DMS53 treated with DMSO at 0.1 percent for 48 hours (cell line): ENCODE measurements at regions not wholly inside any gene's neighbourhood (a gene's known extent, or its start where the extent isn't known, plus 50 kb on each side); places are given as distances from the start of the nearest gene placed in this dataset.

Experiments
- DNase-seq: peaks from one replicate; lab custom pipeline; 2025; ENCODE audit not compliant: unreplicated experiment; lab: John Stamatoyannopoulos, UW

GRCh38 chr13:105497597-105497996 is 1037.9 kb downstream of the EFNB2 start:
- DNase-seq: no peak

- no peak for DNase-seq
Measured at GRCh38 chr13:105492216-105492615, 1043.2 kb downstream of the EFNB2 start.

GRCh38 chr13:105491345-105491744 is 1044.1 kb downstream of the EFNB2 start:
- no peak for DNase-seq

GRCh38 chr13:105485081-105485480 is 1050.4 kb downstream of the EFNB2 start:
- DNase-seq: no peak

GRCh38 chr13:105474983-105475610 is 1060.4 kb downstream of the EFNB2 start:
- no peak for DNase-seq

GRCh38 chr13:105471673-105472072 is 1063.8 kb downstream of the EFNB2 start:
- no peak for DNase-seq

- no peak for DNase-seq
Measured at GRCh38 chr13:105466376-105466775, 1069.1 kb downstream of the EFNB2 start.

GRCh38 chr13:105465745-105466144 is 1069.7 kb downstream of the EFNB2 start, which contains the start of gene DAOA:
DAOA (plus strand) TSS chr13:105466045.
- no peak for DNase-seq

- no peak for DNase-seq
Measured at GRCh38 chr13:105465251-105465650, 1070.2 kb downstream of the EFNB2 start.

GRCh38 chr13:105464249-105464648 is 1071.2 kb downstream of the EFNB2 start:
- no peak for DNase-seq

- no peak for DNase-seq
Measured at GRCh38 chr13:105463011-105463501, 1072.4 kb downstream of the EFNB2 start.

GRCh38 chr13:105462098-105462497 is 1073.4 kb downstream of the EFNB2 start:
- DNase-seq: no peak

GRCh38 chr13:105452895-105453294 is 1082.6 kb downstream of the EFNB2 start:
- DNase-seq: no peak

- no peak for DNase-seq
Measured at GRCh38 chr13:105450784-105451183, 1084.7 kb downstream of the EFNB2 start.

- no peak for DNase-seq
Measured at GRCh38 chr13:105448811-105449210, 1086.7 kb downstream of the EFNB2 start.

GRCh38 chr13:105446197-105446596 is 1089.3 kb downstream of the EFNB2 start:
- DNase-seq: no peak

- DNase-seq: no peak
Measured at GRCh38 chr13:105445796-105446195, 1089.7 kb downstream of the EFNB2 start.

GRCh38 chr13:105442949-105443699 is 1092.3 kb downstream of the EFNB2 start:
- DNase-seq: peak; percentile 24

- no peak for DNase-seq
Measured at GRCh38 chr13:105442040-105442439, 1093.4 kb downstream of the EFNB2 start.

- no peak for DNase-seq
Measured at GRCh38 chr13:105441051-105441750, 1094.3 kb downstream of the EFNB2 start.

- DNase-seq: no peak
Measured at GRCh38 chr13:105436943-105437342, 1098.5 kb downstream of the EFNB2 start.

GRCh38 chr13:105432438-105432837 is 1103.0 kb downstream of the EFNB2 start:
- no peak for DNase-seq
